ENCODE measurements at regions not wholly inside any gene's neighbourhood (a gene's known extent, or its start where the extent isn't known, plus 50 kb on each side); places are given as distances from the start of the nearest gene placed in this dataset.

- H3K27ac ChIP-seq (ENCODE audit: low read length): no peak overlapping the region
- no peaks in the 10 kb centered on the region for H3K9me3 ChIP-seq (ENCODE audit: control insufficient read depth in 2 of 2, low read length in 2 of 2)
- no peaks in the 10 kb centered on the region for H3K36me3 ChIP-seq (ENCODE audit: control insufficient read depth in 2 of 2, insufficient read depth in 2 of 2, low read length in 2 of 2)
Measured at GRCh38 chr18:37624318-37624717, 58.7 kb upstream of the CELF4 start.

GRCh38 chr18:37619964-37620363, 54.4 kb upstream of the CELF4 start:
- Histone ChIP-seq H3K9ac (ENCODE audit: low read length in 2 of 2) (no peak overlapping the region), H3K27ac (ENCODE audit: low read length) (no peak overlapping the region), H3K4me1 (ENCODE audit: control insufficient read depth, insufficient read depth, low read length) (no peaks in the 10 kb centered on the region), H3K9me3 (ENCODE audit: control insufficient read depth in 2 of 2, low read length in 2 of 2) (peaks cover 0 to 4% of the 10 kb centered on the region in 2 donors), H3K4me3 (ENCODE audit: low read length in 2 of 2) (no peak overlapping the region), H3K27me3 (ENCODE audit: control insufficient read depth in 1 of 2, insufficient read depth in 2 of 2, low read length in 2 of 2) (no peaks in the 10 kb centered on the region), H3K36me3 (ENCODE audit: control insufficient read depth in 2 of 2, insufficient read depth in 2 of 2, low read length in 2 of 2) (no peaks in the 10 kb centered on the region)

More at GRCh38 chr18:37624318-37624717, 58.7 kb upstream of the CELF4 start:
- no peak overlapping the region for H3K9ac ChIP-seq (ENCODE audit: low read length in 2 of 2)
- H3K27me3 ChIP-seq (ENCODE audit: control insufficient read depth in 1 of 2, insufficient read depth in 2 of 2, low read length in 2 of 2): no peaks in the 10 kb centered on the region
- no peaks in the 10 kb centered on the region for H3K4me1 ChIP-seq (ENCODE audit: control insufficient read depth, insufficient read depth, low read length)
- H3K4me3 ChIP-seq (ENCODE audit: low read length in 2 of 2): no peak overlapping the region

DNA sequence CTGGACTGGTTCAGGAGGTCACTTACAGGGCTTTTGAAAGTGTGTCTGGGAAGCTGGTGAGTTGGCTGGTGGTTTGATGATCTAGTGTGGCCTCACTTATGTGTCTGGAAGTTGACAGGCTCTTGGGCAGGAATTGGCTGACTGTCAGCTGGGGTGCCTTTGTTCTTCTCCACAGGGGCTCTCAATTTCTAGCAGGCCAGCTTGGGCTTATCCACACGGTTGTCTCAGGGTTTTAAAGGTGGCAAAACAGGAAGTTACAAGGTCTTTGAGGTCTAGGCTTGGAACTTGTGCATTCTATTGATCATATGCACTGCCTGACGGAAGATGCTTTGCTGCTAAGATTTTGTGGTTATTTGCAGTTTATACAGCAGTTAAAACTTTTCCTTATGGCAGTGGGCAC, 52.0 kb upstream of the CELF4 start:
- H3K27me3 ChIP-seq (ENCODE audit: control insufficient read depth in 1 of 2, insufficient read depth in 2 of 2, low read length in 2 of 2): peaks cover 0 to 2% of the 10 kb centered on the region in 2 donors
- no peak overlapping the region for H3K4me3 ChIP-seq (ENCODE audit: low read length in 2 of 2)
- no peak overlapping the region for H3K9ac ChIP-seq (ENCODE audit: low read length in 2 of 2)
- no peaks in the 10 kb centered on the region for H3K36me3 ChIP-seq (ENCODE audit: control insufficient read depth in 2 of 2, insufficient read depth in 2 of 2, low read length in 2 of 2)
- no peaks in the 10 kb centered on the region for H3K4me1 ChIP-seq (ENCODE audit: control insufficient read depth, insufficient read depth, low read length)
- peaks cover 0 to 4% of the 10 kb centered on the region in 2 donors for H3K9me3 ChIP-seq (ENCODE audit: control insufficient read depth in 2 of 2, low read length in 2 of 2)
- H3K27ac ChIP-seq (ENCODE audit: low read length): no peak overlapping the region

Measured in stomach smooth muscle (tissue), 2 donors.